EH (cell line): ENCODE measurements at regions not wholly inside any gene's neighbourhood (a gene's known extent, or its start where the extent isn't known, plus 50 kb on each side); places are given as distances from the start of the nearest gene placed in this dataset.

Source experiments
- DNase-seq: peaks from one replicate; pipeline ENCODE4 v3.0.0-alpha.2; 2015; ENCODE audit warnings: low read depth

- DNase-seq, result peak; percentile 97
These were observed 215.6 kb upstream of the PPARGC1A start for GRCh38 chr4:24105327-24106038.

DNA sequence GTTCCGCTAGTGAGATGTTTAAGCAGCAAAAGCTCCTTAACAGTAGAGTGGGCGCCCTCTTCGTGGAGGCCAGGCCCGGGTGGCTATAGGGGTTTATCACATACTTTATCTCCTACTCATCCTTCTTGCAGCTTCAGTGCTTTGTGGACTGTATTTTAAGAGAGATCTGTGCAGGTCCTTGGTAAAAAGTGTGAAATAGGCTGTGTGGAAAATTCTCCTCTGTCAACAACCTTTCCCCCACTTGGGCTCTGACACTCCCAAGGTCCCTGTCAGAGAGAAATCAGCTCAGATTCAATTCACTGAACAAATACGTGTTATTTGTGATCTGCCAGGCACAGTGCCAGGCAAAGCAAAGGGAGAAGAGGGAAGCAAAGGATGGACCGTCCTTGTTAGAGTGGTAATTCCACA lies 214.3 kb upstream of the PPARGC1A start:
- DNase-seq, result peak; percentile 72

DNA sequence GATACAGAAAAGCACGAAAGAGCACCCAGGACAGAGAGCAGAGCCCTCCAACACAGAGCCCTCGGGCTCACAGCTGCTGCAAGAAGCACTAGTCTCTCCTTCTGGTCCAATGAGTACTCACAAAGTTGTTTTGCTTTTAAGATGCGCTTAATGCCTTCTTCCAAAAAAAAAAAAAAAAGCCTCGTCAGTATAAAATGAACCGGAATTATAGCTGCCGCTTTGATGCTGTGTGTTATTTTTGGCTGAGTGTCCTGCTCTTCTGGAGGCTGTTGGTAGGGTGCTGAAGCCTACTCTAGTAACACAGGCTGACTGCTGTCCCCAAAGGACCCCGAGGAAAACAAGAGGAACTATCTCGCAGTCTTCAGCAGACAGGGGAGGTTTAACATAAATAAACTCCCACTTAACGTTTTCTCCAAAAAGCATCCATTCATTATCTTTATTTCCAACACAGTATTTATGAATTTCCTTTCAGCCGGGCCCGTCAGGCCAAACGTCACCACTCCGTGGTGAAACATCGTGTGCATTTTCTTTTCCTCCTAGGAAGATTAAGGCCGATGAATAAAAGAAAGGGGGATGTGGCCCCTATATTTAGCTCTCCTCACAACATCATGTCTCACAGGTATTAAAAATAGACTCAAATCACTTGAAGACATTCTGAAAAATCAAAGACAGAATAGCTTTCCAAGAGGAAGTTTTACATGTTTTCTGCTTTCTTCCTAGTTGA lies 213.7 kb upstream of the PPARGC1A start:
- DNase-seq, result peak; percentile 60

DNA sequence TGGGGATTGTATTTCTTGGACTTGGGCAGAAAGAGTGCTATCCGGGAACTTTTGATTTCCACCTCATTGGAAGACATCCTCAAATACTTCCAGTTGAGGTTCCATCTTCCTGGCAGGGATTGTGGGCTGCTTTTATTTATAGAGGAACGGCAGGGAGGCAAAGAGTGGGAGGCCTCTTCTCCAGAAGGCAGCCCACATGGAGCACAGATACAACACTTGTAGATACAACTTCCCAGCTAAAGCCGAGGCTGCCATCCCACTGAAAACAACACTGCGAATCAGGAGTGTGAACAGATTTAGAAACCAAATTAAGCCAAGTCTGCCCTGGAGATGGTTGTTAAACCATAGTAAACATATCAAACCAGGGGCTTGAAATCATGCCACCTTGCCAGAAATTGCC lies 212.8 kb upstream of the PPARGC1A start:
- DNase-seq, result no peak

DNA sequence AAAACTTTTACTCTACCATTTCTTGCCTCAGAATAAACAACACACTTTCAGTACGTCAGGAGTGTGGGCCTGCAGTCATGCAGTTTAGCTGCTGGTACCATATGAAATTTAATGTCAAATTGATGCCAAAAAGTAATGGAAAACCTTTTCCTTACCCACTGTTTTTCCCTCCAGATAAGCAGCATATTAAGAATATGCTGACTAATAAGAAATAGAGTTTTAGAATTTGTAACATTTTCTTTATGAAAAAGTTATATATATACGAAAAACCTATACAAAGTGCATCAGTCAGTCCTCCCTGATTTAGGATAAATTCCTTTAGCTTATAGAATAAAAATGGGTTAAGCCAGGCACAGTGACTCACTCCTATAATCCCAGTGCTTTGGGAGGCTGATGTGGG lies 206.8 kb upstream of the PPARGC1A start:
- no peak for DNase-seq

- peak; percentile 72 for DNase-seq
These were observed 204.9 kb upstream of the PPARGC1A start for GRCh38 chr4:24094726-24095125.

- DNase-seq, result no peak
These were observed 203.6 kb upstream of the PPARGC1A start for GRCh38 chr4:24093446-24093845.

GRCh38 chr4:24091639-24092233 lies 201.9 kb upstream of the PPARGC1A start:
- DNase-seq, result peak; percentile 25

DNA sequence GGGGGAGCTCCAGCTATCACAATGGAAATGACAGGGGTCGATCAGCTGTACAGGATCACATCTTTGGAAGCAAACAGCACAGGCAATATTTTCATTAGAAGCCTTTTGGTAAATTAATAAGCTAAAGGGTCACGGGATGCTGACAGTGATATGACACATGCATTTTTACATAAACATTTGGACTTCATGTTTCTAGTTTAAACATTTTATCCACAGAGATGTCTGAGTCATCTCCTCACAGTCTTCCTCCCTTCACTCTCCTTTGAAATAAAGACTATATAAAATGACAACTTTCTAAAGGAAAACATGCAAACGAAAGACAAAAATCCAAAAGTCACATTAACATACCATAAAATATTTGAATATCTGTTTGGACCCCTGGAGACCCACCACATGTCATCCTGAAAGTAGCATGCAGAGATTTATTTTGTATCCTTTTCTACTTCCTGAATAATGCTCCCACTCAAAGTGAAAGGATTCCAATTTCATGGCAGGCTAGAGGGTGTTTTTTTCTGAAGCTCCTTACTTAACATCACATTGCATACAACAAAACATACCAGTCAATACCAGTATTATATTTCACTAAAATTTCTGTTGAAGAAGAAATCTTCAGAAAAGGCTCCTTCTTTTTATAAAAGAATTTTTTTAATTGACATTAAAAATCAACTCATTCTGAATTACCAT lies 200.1 kb upstream of the PPARGC1A start:
- DNase-seq, result peak; percentile 73

DNA sequence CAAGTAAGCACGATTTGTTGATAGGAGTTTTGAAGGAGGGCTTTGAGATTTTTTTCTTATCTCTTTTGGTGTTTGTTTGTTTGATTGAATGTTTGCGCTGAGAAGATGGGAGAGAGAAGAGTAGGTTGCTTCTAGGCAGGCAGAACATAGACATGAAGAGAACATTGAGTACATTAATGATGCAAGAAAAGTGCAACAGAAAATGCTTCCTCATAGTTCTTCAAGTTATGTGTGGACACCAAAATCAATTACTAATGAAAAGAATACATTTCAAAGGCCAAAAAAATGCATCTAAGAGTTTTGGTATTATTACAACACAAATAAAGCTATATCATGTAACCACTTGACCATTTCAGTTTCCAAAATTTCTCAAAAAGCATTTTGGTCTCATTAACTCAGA lies 191.0 kb upstream of the PPARGC1A start:
- no peak for DNase-seq

- no peak for DNase-seq
These were observed 188.6 kb upstream of the PPARGC1A start for GRCh38 chr4:24078347-24078962.

DNA sequence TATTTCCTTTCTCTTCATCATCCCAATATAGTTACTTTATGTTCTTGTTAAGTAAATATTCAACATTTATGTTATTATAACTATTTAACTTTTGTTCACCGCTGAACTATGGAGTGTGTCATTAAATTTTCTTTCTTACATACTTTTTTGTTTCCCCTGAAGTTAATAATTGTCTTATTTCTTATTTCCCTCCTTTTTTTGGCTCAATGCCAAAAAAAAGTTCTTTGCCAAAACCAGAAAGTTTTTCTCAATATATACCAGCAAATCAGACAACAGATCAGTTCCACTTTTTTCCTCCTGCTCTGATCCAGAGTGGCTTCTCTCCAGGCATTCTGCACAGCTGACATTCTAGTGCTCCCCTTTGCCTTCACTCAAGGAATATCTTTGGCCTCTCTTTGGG lies 187.0 kb upstream of the PPARGC1A start:
- no peak for DNase-seq

- no peak for DNase-seq
These were observed 184.1 kb upstream of the PPARGC1A start for GRCh38 chr4:24073948-24074347.

DNA sequence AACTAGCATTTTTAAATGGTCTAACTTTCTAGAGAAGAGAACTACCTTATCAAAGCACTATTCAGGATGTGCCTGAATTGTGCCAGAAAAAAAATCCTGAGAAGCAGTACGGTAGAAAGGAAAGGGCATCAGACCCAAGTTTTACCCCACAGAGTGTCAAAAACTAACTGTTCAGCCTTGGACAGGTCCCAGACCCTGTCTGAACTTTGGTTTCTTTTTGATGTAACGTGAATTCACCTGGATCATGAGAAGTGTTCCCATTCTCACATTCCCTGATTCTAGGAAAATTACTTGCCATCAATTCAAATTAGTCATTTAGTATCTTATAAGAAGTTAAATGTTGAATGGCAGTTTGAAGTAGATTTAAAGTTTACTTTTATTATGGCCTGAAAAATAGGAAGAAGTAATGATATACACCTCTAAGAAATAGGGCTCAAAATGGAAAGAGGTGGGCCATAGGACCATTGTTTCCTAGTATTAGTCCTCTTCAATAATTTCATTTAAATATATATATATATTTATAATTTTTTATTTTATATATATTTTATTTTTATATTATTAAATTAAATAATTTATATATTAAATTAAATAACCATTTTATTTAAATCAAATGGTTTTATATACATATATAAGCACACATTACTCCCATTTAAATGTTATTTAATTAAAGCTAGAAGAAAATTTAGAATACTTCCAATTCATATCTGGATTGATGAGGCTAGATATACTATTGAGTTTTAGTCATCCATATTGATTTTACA lies 181.9 kb upstream of the PPARGC1A start:
- DNase-seq, result no peak

- peak; percentile 90 for DNase-seq
These were observed 180.3 kb upstream of the PPARGC1A start for GRCh38 chr4:24070117-24070516.

DNA sequence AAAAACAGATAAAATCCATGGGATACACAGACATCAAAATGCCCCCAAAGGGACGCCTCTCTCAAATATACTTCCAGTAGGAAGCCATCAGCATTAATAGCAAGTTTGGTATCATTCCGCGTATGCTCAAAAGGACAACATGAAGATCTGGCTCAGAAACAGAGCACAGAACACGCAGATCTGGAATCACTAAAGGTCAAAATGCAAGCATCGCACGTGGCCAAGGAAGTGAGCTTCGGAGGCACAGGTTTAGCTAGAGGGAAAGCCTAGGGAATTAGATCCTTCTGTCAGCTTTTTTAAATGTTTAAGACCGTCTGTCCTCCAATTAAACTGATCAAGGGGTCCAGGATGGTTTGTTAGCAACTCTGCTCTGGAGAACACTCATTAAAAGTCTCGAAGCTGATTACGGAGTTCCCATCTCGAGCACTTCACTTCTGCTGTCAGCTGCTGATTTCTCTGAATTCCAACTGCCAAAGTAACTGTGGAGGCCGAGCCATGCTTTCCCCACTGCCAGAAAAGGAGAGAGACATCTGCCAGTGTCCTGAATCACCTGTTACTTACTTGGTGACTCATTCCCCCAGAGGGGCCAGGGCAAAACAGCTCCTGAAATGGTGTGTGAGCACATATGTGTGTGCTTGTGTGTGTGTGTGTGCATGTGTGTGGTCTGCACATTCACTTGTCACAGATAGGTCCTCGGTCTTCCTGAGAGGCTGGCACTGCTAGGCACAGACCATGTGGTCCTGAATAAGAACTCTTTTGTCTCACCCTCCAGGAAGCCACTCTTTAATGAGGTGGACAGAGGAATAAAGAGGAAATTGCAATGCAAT lies 177.7 kb upstream of the PPARGC1A start:
- DNase-seq, result peak; percentile 72

GRCh38 chr4:24065974-24066373 lies 176.1 kb upstream of the PPARGC1A start:
- DNase-seq, result no peak

DNA sequence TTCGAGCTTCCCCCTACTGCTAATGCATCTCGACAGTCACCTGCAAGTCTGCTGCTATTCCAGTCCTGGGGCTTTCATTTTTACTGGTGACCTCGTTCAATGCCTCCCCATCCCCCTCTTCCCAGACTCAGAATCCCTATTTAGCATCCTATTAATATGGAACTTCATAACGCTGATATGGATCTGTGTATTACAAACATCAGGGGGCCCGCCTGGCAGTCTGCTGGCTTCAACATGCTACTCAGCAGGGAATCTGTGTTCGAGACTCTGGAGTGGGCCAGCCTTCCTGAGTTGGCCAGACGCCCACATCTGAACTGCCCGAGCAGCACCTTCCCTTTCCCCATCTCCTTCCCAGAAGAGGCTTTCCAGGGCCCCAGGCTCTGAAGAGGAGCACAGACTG lies 173.9 kb upstream of the PPARGC1A start:
- no peak for DNase-seq

DNA sequence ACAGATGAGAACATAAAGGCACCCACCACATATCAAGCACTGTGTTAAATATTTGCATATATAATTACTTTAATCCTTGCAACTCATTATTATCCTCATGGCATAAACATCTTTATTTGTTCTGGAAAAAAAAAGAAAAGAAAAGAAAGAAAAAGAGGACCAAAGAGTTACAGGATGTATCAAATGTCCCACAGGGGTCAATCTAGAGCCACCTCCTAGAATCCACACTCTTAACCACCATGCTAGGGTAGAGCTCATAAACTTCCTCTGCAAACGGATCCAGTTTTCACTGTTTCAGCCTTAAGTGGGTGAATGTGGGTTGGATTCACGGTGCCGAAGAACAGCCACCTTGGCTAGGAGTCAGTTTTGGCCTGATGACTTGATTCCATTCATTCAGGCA lies 171.1 kb upstream of the PPARGC1A start:
- no peak for DNase-seq

DNA sequence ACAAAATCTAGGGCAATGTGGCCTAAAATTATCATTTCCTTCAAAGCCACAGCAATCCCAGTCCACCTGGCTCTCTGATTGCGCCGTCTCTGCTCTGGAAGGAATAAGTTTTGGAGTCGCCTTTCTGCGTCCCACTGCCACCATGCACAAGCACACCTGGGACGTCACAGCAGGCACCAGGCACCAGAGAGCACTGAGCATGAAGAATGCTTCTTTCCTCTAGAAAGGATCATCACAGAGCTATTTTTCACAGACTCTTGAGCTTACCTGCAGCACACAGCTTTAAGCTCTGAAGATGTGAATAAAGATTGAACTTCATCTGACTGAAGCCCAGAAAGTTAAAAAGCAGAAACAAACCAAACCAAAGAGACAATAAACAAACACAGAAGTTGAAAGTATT lies 170.0 kb upstream of the PPARGC1A start:
- DNase-seq, result no peak
